A549 (cell line): ENCODE measurements at regions not wholly inside any gene's neighbourhood (a gene's known extent, or its start where the extent isn't known, plus 50 kb on each side); places are given as distances from the start of the nearest gene placed in this dataset.

Source experiments
- ATAC-seq, 2 experiments: fragments of 200-7000 bp in 1 of 2; fragments of >200 bp in 1 of 2; cut with Nextera tagmentation in 1 of 2; cut with Tn5 transposase in 1 of 2; 3 replicates each; pipeline versions ENCODE4 v1.8.0 to v1.9.1; 2018 to 2020; ENCODE audit warnings: mild to moderate bottlenecking in 1 of 2, moderate library complexity in 1 of 2
- CTCF ChIA-PET: fragments of 300-600 bp; sonication (Branson Sonifier 250); formaldehyde crosslinking; extraction: SDS; loops from one replicate; lab custom pipeline; 2021; ENCODE audit warnings: antibody characterized with exemption, inconsistent platforms; lab: Yijun Ruan, JAX
- POLR2A ChIA-PET: fragments of 350-600 bp; formaldehyde crosslinking; extraction: SDS; loops from one replicate; lab custom pipeline; 2021; ENCODE audit warnings: antibody characterized with exemption, inconsistent platforms; lab: Yijun Ruan, JAX
- DNase-seq, 2 experiments: peaks; one replicate each; pipeline versions ENCODE4 v3.0.0 to v3.0.0-alpha.2; 2011 to 2016; ENCODE audit warnings: low read depth in 1 of 2, low spot score in 1 of 2
- FAIRE-seq: peaks from 2 replicates; lab custom pipeline; 2011; peaks lifted over from hg19 to GRCh38; lab: Jason Lieb, UNC
- H3K27ac ChIP-seq, 2 experiments: fragments of >200 bp; sonication (Bioruptor Twin); formaldehyde crosslinking; 3 replicates each; pipeline ENCODE4 v1.5.1; 2016 to 2017
- H3K4me1 ChIP-seq: fragments of >200 bp; sonication (Bioruptor Twin); formaldehyde crosslinking; 3 replicates; pipeline ENCODE4 v1.6.1; 2016
- H3K4me2 ChIP-seq: fragments of >200 bp; sonication (Bioruptor Twin); formaldehyde crosslinking; 3 replicates; pipeline ENCODE4 v1.6.1; 2016
- H3K4me3 ChIP-seq: fragments of >200 bp; sonication (Bioruptor Twin); formaldehyde crosslinking; 3 replicates; pipeline ENCODE4 v1.5.1; 2016
- H3K9me3 ChIP-seq: fragments of >200 bp; sonication (Bioruptor Twin); formaldehyde crosslinking; 3 replicates; pipeline ENCODE4 v1.6.1; 2016
- CBX2 ChIP-seq: fragments of 200-600 bp; sonication (generic); IDR thresholded peaks from 2 replicates; pipeline ENCODE4 v1.6.1; 2016; ENCODE audit warnings: low read depth, mild to moderate bottlenecking, borderline replicate concordance
- CBX8 ChIP-seq: fragments of 200-600 bp; sonication (generic); IDR thresholded peaks from 2 replicates; pipeline ENCODE4 v1.6.1; 2016
- CEBPB ChIP-seq, 2 experiments: fragments of >200 bp in 1 of 2; sonication (Bioruptor Twin) in 1 of 2; formaldehyde crosslinking in 1 of 2; IDR thresholded peaks; 2 replicates each; pipeline ENCODE4 v1.6.1; 2012 to 2016
- CHD4 ChIP-seq: fragments of 200-600 bp; sonication (generic); IDR thresholded peaks from 2 replicates; pipeline ENCODE4 v1.6.1; 2016; ENCODE audit warnings: antibody characterized with exemption, mild to moderate bottlenecking, borderline replicate concordance
- ESRRA ChIP-seq: fragments of 150-350 bp; IDR thresholded peaks from 2 replicates; pipeline ENCODE4 v1.6.1; 2014; ENCODE audit warnings: mild to moderate bottlenecking, low read length, borderline replicate concordance
- FOSL2 ChIP-seq, 2 experiments: fragments of 450-650 bp in 1 of 2; fragments of >200 bp in 1 of 2; sonication (Bioruptor Twin) in 1 of 2; formaldehyde crosslinking; IDR thresholded peaks; 2 replicates each; pipeline versions ENCODE4 v1.5.0 to v1.6.1; 2016 to 2020; ENCODE audit warnings: mild to moderate bottlenecking in 1 of 2, moderate library complexity in 1 of 2
- HOXB13 ChIP-seq: fragments of 250-450 bp; sonication (Bioruptor Pico); IDR thresholded peaks from 2 replicates; pipeline ENCODE4 v1.5.0; 2020; ENCODE audit warnings: low read depth, mild to moderate bottlenecking, moderate library complexity
- HOXB5 ChIP-seq: fragments of 250-450 bp; sonication (Bioruptor Pico); IDR thresholded peaks from 2 replicates; pipeline ENCODE4 v1.5.0; 2020; ENCODE audit warnings: mild to moderate bottlenecking, moderate library complexity
- JUN ChIP-seq, 2 experiments: fragments of >200 bp; sonication (Bioruptor Twin); formaldehyde crosslinking; IDR thresholded peaks; 2 replicates in 1 of 2; 3 replicates in 1 of 2; pipeline ENCODE4 v1.6.1; 2016 to 2017
- JUNB ChIP-seq: fragments of >200 bp; sonication (Bioruptor Twin); formaldehyde crosslinking; IDR thresholded peaks from 2 replicates; pipeline ENCODE4 v1.6.1; 2016
- KDM1A ChIP-seq: fragments of 200-600 bp; sonication (generic); IDR thresholded peaks from 2 replicates; pipeline ENCODE4 v1.6.1; 2016; ENCODE audit warnings: low read depth, mild to moderate bottlenecking
- MAFK ChIP-seq: fragments of 450-650 bp; IDR thresholded peaks from 2 replicates; pipeline ENCODE4 v1.6.1; 2014; ENCODE audit not compliant: partially characterized antibody
- NPAS2 ChIP-seq: fragments of 250-450 bp; sonication (Bioruptor Pico); IDR thresholded peaks from 2 replicates; pipeline ENCODE4 v1.8.0; 2022; ENCODE audit warnings: mild to moderate bottlenecking, moderate library complexity, borderline replicate concordance
- NR3C1 ChIP-seq: fragments of >200 bp; sonication (Bioruptor Twin); formaldehyde crosslinking; IDR thresholded peaks from 3 replicates; pipeline ENCODE4 v1.6.1; 2017
- PHF8 ChIP-seq: fragments of 200-600 bp; sonication (generic); IDR thresholded peaks from 2 replicates; pipeline ENCODE4 v1.6.1; 2016; ENCODE audit warnings: low read depth, mild to moderate bottlenecking, antibody characterized with exemption, moderate library complexity, borderline replicate concordance
- RAD21 ChIP-seq, 2 experiments: fragments of >200 bp in 1 of 2; sonication (Bioruptor Twin) in 1 of 2; formaldehyde crosslinking in 1 of 2; IDR thresholded peaks in 1 of 2; conservative IDR thresholded peaks in 1 of 2; 2 replicates in 1 of 2; 3 replicates in 1 of 2; pipeline ENCODE4 v1.6.1; 2012 to 2018; ENCODE audit warnings: inconsistent platforms in 1 of 2
- RARB ChIP-seq: fragments of 250-450 bp; sonication (Bioruptor Pico); IDR thresholded peaks from 2 replicates; pipeline ENCODE4 v1.8.0; 2021; ENCODE audit warnings: mild to moderate bottlenecking, moderate library complexity
- SMC3 ChIP-seq: fragments of >200 bp; sonication (Bioruptor Twin); formaldehyde crosslinking; IDR thresholded peaks from 3 replicates; pipeline ENCODE4 v1.6.1; 2018; ENCODE audit warnings: inconsistent platforms
- ZC3H11A ChIP-seq: fragments of 450-650 bp; IDR thresholded peaks from 2 replicates; pipeline ENCODE4 v1.6.1; 2014; ENCODE audit warnings: antibody characterized with exemption, mild to moderate bottlenecking
- ZNF302 ChIP-seq: fragments of 250-450 bp; sonication (Bioruptor Pico); IDR thresholded peaks from 2 replicates; pipeline ENCODE4 v1.9.0; 2021; ENCODE audit warnings: inconsistent platforms, mild to moderate bottlenecking, moderate library complexity
- WGBS: methylation state at CpG from one replicate; pipeline ENCODE4 v1.1.6; 2017; ENCODE audit errors: missing lambda C conversion rate; 5-methylcytosine and 5-hydroxymethylcytosine counted together
- TF ChIP-seq, protein P1 (sequence below): fragments of 250-450 bp; sonication (Bioruptor Pico); IDR thresholded peaks from 2 replicates; pipeline ENCODE4 v1.5.0; 2021; ENCODE audit warnings: mild to moderate bottlenecking, moderate library complexity, borderline replicate concordance
- TF ChIP-seq, protein P2 (sequence below): fragments of 200-600 bp; sonication (generic); IDR thresholded peaks from 2 replicates; pipeline ENCODE4 v1.6.1; 2016; ENCODE audit warnings: antibody characterized with exemption, mild to moderate bottlenecking, moderate library complexity
- TF ChIP-seq, protein P3 (sequence below): fragments of >200 bp; sonication (Bioruptor Twin); formaldehyde crosslinking; IDR thresholded peaks from 3 replicates; pipeline ENCODE4 v1.6.1; 2016
- TF ChIP-seq, protein P4 (sequence below): IDR thresholded peaks from 2 replicates; pipeline ENCODE4 v1.6.1; 2012

DNA sequence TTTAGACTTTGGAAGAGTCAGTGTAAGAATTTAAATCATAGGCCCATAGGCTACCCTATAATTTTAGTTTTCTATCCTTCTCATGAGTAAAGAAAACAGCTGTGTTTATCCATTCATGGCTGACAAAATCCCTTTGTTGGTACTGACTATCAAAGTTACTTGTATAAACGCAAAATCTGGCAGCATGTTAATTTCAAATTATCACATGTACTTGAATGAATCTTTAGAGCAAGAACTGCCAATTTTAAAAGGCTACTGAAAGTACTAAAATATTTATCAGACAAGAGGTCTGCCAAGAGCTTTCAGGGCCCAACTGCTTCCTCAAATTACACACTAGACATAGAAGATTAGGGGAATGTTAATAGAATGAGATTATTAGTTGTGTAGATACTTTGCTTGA, 66.6 kb downstream of the MYL12B start:
- Histone ChIP-seq H3K4me3 (no peak overlapping the region), H3K4me1 (peaks cover 10% of the 10 kb centered on the region), H3K9me3 (no peaks in the 10 kb centered on the region), H3K27ac (no peak overlapping the region), H3K4me2 (no peak overlapping the region)
- ChIA-PET CTCF (no interaction called here), POLR2A (no interaction called here)
- no peak for FAIRE-seq
- no peak for TF ChIP-seq CBX8
- TF ChIP-seq ZC3H11A, result no peak
- no peak for TF ChIP-seq NR3C1
- TF ChIP-seq ZNF302 (CRISPR knock-in tag), result no peak
- TF ChIP-seq MAFK, result no peak
- no peak for TF ChIP-seq JUNB
- TF ChIP-seq JUN (IDR thresholded peaks at IDR 0.05), result no peak
- no peak for TF ChIP-seq CEBPB (IDR thresholded peaks at IDR 0.05)
- TF ChIP-seq HOXB13 (CRISPR knock-in tag), result no peak
- no peak for TF ChIP-seq RARB (CRISPR knock-in tag)
- TF ChIP-seq ESRRA, result no peak
- TF ChIP-seq PHF8, result no peak
- TF ChIP-seq CBX2, result no peak
- TF ChIP-seq, protein P1, sequence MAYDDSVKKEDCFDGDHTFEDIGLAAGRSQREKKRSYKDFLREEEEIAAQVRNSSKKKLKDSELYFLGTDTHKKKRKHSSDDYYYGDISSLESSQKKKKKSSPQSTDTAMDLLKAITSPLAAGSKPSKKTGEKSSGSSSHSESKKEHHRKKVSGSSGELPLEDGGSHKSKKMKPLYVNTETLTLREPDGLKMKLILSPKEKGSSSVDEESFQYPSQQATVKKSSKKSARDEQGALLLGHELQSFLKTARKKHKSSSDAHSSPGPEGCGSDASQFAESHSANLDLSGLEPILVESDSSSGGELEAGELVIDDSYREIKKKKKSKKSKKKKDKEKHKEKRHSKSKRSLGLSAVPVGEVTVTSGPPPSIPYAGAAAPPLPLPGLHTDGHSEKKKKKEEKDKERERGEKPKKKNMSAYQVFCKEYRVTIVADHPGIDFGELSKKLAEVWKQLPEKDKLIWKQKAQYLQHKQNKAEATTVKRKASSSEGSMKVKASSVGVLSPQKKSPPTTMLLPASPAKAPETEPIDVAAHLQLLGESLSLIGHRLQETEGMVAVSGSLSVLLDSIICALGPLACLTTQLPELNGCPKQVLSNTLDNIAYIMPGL (CRISPR knock-in tag), result no peak
- TF ChIP-seq HOXB5 (CRISPR knock-in tag), result no peak
- TF ChIP-seq SMC3, result no peak
- TF ChIP-seq FOSL2 (IDR thresholded peaks at IDR 0.05), result no peak
- TF ChIP-seq FOSL2 (CRISPR knock-in tag; IDR thresholded peaks at IDR 0.05), result no peak
- TF ChIP-seq, protein P2, sequence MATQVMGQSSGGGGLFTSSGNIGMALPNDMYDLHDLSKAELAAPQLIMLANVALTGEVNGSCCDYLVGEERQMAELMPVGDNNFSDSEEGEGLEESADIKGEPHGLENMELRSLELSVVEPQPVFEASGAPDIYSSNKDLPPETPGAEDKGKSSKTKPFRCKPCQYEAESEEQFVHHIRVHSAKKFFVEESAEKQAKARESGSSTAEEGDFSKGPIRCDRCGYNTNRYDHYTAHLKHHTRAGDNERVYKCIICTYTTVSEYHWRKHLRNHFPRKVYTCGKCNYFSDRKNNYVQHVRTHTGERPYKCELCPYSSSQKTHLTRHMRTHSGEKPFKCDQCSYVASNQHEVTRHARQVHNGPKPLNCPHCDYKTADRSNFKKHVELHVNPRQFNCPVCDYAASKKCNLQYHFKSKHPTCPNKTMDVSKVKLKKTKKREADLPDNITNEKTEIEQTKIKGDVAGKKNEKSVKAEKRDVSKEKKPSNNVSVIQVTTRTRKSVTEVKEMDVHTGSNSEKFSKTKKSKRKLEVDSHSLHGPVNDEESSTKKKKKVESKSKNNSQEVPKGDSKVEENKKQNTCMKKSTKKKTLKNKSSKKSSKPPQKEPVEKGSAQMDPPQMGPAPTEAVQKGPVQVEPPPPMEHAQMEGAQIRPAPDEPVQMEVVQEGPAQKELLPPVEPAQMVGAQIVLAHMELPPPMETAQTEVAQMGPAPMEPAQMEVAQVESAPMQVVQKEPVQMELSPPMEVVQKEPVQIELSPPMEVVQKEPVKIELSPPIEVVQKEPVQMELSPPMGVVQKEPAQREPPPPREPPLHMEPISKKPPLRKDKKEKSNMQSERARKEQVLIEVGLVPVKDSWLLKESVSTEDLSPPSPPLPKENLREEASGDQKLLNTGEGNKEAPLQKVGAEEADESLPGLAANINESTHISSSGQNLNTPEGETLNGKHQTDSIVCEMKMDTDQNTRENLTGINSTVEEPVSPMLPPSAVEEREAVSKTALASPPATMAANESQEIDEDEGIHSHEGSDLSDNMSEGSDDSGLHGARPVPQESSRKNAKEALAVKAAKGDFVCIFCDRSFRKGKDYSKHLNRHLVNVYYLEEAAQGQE, result no peak
- WGBS, result 78% methylated on average over 1 of the region's 1 CpG
- ATAC-seq, result no peak
- DNase-seq, result no peak

DNA sequence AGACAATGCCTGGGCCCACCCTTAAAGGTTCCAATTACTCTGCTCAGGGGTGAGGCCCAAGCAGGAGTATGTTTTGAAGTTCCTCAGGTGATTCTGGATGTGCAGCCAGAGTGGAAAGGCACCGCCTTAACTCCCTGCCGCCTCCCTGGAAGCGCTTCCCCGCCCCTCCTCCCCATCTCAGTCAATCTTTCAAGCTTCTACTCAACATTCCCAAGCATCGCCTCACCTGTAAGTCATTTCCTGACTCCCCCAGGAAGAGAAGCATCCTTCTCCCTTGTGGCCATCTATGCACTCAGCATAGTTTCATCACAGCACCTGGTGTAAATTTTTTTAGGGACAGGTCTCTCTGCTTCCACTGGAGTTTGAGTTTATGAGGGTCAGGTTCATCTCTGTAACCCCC, 67.5 kb downstream of the MYL12B start:
- CTCF ChIA-PET, result no interaction called here
- FAIRE-seq (no peak), DNase-seq (no peak), ATAC-seq (no peak)
- Histone ChIP-seq H3K27ac (no peak overlapping the region), H3K4me3 (no peak overlapping the region), H3K4me2 (no peak overlapping the region), H3K4me1 (0 out of 3 replicates have a peak, but pooled peaks cover under 1% of the 10 kb centered on the region), H3K9me3 (no peaks in the 10 kb centered on the region)
- TF ChIP-seq CBX8 (no peak), NPAS2 (no peak), KDM1A (no peak), RAD21 (conservative IDR thresholded peaks at IDR 0.05 in 1 of 2, IDR thresholded peaks at IDR 0.05 in 1 of 2) (no peak), CHD4 (no peak), SMC3 (no peak)
- TF ChIP-seq, protein P3, sequence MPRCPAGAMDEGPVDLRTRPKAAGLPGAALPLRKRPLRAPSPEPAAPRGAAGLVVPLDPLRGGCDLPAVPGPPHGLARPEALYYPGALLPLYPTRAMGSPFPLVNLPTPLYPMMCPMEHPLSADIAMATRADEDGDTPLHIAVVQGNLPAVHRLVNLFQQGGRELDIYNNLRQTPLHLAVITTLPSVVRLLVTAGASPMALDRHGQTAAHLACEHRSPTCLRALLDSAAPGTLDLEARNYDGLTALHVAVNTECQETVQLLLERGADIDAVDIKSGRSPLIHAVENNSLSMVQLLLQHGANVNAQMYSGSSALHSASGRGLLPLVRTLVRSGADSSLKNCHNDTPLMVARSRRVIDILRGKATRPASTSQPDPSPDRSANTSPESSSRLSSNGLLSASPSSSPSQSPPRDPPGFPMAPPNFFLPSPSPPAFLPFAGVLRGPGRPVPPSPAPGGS, result no peak
- TF ChIP-seq, protein P4, sequence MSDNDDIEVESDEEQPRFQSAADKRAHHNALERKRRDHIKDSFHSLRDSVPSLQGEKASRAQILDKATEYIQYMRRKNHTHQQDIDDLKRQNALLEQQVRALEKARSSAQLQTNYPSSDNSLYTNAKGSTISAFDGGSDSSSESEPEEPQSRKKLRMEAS, result no peak
- POLR2A ChIA-PET, result no interaction called here
- WGBS, result 84% methylated on average over 5 of the region's 5 CpGs
